Tibial artery (tissue), 4 donors: ENCODE measurements at regions not wholly inside any gene's neighbourhood (a gene's known extent, or its start where the extent isn't known, plus 50 kb on each side); places are given as distances from the start of the nearest gene placed in this dataset.

Experiments
- DNase-seq, 2 donors: peaks; one replicate each; pipeline ENCODE4 v3.0.0-alpha.2; 2019
- H3K27ac ChIP-seq, 2 donors: fragments of 200-600 bp; sonication (generic) in 1 of 2; 1 replicate in 1 of 2; 2 replicates in 1 of 2; pipeline ENCODE4 v1.5.1; 2018 to 2019; ENCODE audit warnings: mild to moderate bottlenecking in 1 of 2
- H3K27me3 ChIP-seq, 2 donors: fragments of 200-600 bp; sonication (generic) in 1 of 2; one replicate each; pipeline versions ENCODE4 v1.5.1 to v1.6.0; 2016 to 2019
- H3K36me3 ChIP-seq, 3 donors: fragments of 200-600 bp; sonication (generic) in 2 of 3; one replicate each; pipeline ENCODE4 v1.5.1; 2016 to 2019; ENCODE audit warnings: mild to moderate bottlenecking in 2 of 3
- H3K4me1 ChIP-seq, 4 donors: fragments of 200-600 bp; sonication (generic) in 2 of 4; 1 replicate in 3 of 4; 2 replicates in 1 of 4; pipeline ENCODE4 v1.5.1; 2016 to 2019
- H3K4me3 ChIP-seq, 2 donors: fragments of 200-600 bp; sonication (generic) in 1 of 2; 1 replicate in 1 of 2; 2 replicates in 1 of 2; pipeline ENCODE4 v1.5.1; 2018 to 2019; ENCODE audit warnings: mild to moderate bottlenecking in 2 of 2
- H3K9me3 ChIP-seq, 3 donors: fragments of 200-600 bp; sonication (generic) in 1 of 3; one replicate each; pipeline ENCODE4 v1.5.1; 2016 to 2019
- CTCF ChIP-seq, 2 experiments: fragments of 200-600 bp in 1 of 2; fragments of 450-650 bp in 1 of 2; IDR thresholded peaks; one replicate each; pipeline ENCODE4 v1.5.1; 2017 to 2019; ENCODE audit warnings: antibody characterized with exemption in 2 of 2, mild to moderate bottlenecking in 1 of 2, moderate library complexity in 1 of 2
- intact Hi-C: fragments of 100-400 bp; cut with DNase I; formaldehyde crosslinking; loops from one replicate; pipeline ENCODE4 v1.15.0; 2023; ENCODE audit warnings: low total_unique reads

GRCh38 chr10:114767986-114768821 is 53.4 kb upstream of the FHIP2A start:
- Histone ChIP-seq H3K4me3 (peak overlapping the region; percentile 53 to 71), H3K36me3 (no peaks in the 10 kb centered on the region), H3K4me1 (peaks cover 0 to 17% (median 12%) of the 10 kb centered on the region in 4 donors), H3K27ac (peak overlapping the region; percentile 44 to 45), H3K27me3 (peaks cover 0 to 5% of the 10 kb centered on the region in 2 donors), H3K9me3 (no peaks in the 10 kb centered on the region)
- DNase-seq: no peak
- intact Hi-C loops: no loop called here
- no peak for TF ChIP-seq CTCF (IDR thresholded peaks at IDR 0.05)

GRCh38 chr10:114770009-114770408 is 51.6 kb upstream of the FHIP2A start:
- H3K4me1 ChIP-seq: peaks cover 0 to 17% (median 12%) of the 10 kb centered on the region in 4 donors
- no peaks in the 10 kb centered on the region for H3K36me3 ChIP-seq
- DNase-seq: no peak
- no peak for TF ChIP-seq CTCF (IDR thresholded peaks at IDR 0.05)
- no peak overlapping the region for H3K4me3 ChIP-seq
- H3K9me3 ChIP-seq: no peaks in the 10 kb centered on the region
- intact Hi-C loops: no loop called here
- no peak overlapping the region for H3K27ac ChIP-seq
- no peaks in the 10 kb centered on the region for H3K27me3 ChIP-seq

GRCh38 chr10:114771157-114771556 is 50.4 kb upstream of the FHIP2A start:
- no peak overlapping the region for H3K27ac ChIP-seq
- H3K4me1 ChIP-seq: peaks cover 0 to 17% (median 12%) of the 10 kb centered on the region in 4 donors
- intact Hi-C loops: no loop called here
- H3K9me3 ChIP-seq: no peaks in the 10 kb centered on the region
- no peaks in the 10 kb centered on the region for H3K36me3 ChIP-seq
- H3K27me3 ChIP-seq: no peaks in the 10 kb centered on the region
- no peak for DNase-seq
- H3K4me3 ChIP-seq: no peak overlapping the region
- TF ChIP-seq CTCF (IDR thresholded peaks at IDR 0.05): no peak

- no peak overlapping the region for H3K27ac ChIP-seq
- no peaks in the 10 kb centered on the region for H3K36me3 ChIP-seq
- no peak for DNase-seq
- no peaks in the 10 kb centered on the region for H3K9me3 ChIP-seq
- TF ChIP-seq CTCF (IDR thresholded peaks at IDR 0.05): no peak
- no peaks in the 10 kb centered on the region for H3K27me3 ChIP-seq
- intact Hi-C loops: no loop called here
- no peak overlapping the region for H3K4me3 ChIP-seq
- peaks cover 0 to 17% (median 11%) of the 10 kb centered on the region in 4 donors for H3K4me1 ChIP-seq
These were observed 49.8 kb upstream of the FHIP2A start for GRCh38 chr10:114771749-114772148.
